ENCODE measurements at regions not wholly inside any gene's neighbourhood (a gene's known extent, or its start where the extent isn't known, plus 50 kb on each side); places are given as distances from the start of the nearest gene placed in this dataset.

DNA sequence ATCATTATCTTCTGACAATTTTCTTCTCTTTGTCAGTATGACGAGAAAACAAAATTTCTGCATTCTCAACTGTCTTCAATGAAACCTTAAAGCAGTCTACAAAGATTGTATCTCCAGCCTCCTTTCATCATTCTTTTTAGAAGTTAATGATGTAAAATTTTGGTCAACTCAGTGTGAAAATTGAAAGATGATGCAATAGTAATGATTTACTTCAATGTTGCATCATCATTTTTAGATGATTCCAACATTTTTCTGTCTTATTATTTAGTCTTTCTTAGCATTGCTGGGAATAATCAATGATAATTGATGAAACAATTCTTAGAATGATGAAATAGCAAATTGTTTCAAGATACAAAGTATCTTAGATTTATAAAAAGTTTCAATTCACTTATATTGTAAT is 372.7 kb downstream of the C4orf33 start:
- no peak overlapping the region for H3K4me3 ChIP-seq (ENCODE audit: low read depth, low read length)
- no peak overlapping the region for H3K9ac ChIP-seq (ENCODE audit: low read depth, low read length)

DNA sequence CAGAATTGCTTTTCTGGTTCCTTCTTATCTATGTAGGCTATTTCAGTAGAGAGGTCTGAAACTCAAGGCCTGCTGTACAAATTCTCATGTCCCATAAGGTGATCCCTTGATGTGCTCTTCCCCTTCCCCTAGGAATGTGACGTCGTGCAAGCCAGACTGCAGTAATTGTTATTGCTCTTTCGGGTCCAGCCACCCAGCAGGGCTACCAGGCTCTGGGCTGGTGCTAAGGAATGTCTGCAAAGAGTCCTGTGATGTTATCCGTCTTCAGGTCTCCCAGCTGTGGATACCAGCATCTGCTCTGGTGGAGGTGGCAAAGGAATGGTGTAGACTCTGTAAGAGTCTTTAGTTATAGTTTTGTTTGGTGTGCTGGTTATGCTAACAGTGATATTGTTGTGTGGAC is 378.7 kb downstream of the C4orf33 start:
- Histone ChIP-seq H3K9ac (ENCODE audit: low read depth, low read length) (no peak overlapping the region), H3K27ac (ENCODE audit: low read depth, low read length) (no peak overlapping the region), H3K9me3 (ENCODE audit: control insufficient read depth, insufficient read depth, low read length) (no peaks in the 10 kb centered on the region), H3K4me1 (ENCODE audit: control insufficient read depth, insufficient read depth, low read length) (no peaks in the 10 kb centered on the region), H3K27me3 (ENCODE audit: control insufficient read depth, insufficient read depth, low read length) (no peaks in the 10 kb centered on the region), H3K4me3 (ENCODE audit: low read depth, low read length) (no peak overlapping the region), H3K36me3 (ENCODE audit: control insufficient read depth, insufficient read depth, low read length) (no peaks in the 10 kb centered on the region)

More for the DNA sequence above, 372.7 kb downstream of the C4orf33 start:
- no peaks in the 10 kb centered on the region for H3K9me3 ChIP-seq (ENCODE audit: control insufficient read depth, insufficient read depth, low read length)
- H3K4me1 ChIP-seq (ENCODE audit: control insufficient read depth, insufficient read depth, low read length) = no peaks in the 10 kb centered on the region
- no peaks in the 10 kb centered on the region for H3K27me3 ChIP-seq (ENCODE audit: control insufficient read depth, insufficient read depth, low read length)
- H3K27ac ChIP-seq (ENCODE audit: low read depth, low read length) = no peak overlapping the region
- no peaks in the 10 kb centered on the region for H3K36me3 ChIP-seq (ENCODE audit: control insufficient read depth, insufficient read depth, low read length)

DNA sequence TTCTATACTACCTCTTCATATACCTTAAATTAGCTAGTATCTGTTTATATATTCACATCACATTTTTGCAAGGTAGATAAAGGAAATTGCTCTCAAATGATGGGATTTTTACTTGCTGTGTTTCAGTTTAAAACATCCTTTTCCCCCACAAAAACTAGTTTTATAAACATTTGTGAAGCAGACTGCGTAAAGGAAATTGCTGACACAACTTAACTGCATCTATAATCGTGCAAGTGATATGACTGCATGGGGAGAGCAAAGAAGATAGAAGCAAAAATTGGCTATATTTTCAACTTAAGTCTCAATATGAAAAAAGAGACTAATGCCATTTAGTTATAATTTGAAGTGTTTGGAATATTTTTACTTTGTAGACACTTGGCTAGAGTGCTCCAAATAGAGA is 385.2 kb downstream of the C4orf33 start:
- Histone ChIP-seq H3K4me3 (ENCODE audit: low read depth, low read length) (no peak overlapping the region), H3K9me3 (ENCODE audit: control insufficient read depth, insufficient read depth, low read length) (no peaks in the 10 kb centered on the region), H3K27ac (ENCODE audit: low read depth, low read length) (no peak overlapping the region), H3K9ac (ENCODE audit: low read depth, low read length) (no peak overlapping the region), H3K27me3 (ENCODE audit: control insufficient read depth, insufficient read depth, low read length) (no peaks in the 10 kb centered on the region), H3K36me3 (ENCODE audit: control insufficient read depth, insufficient read depth, low read length) (no peaks in the 10 kb centered on the region), H3K4me1 (ENCODE audit: control insufficient read depth, insufficient read depth, low read length) (no peaks in the 10 kb centered on the region)

DNA sequence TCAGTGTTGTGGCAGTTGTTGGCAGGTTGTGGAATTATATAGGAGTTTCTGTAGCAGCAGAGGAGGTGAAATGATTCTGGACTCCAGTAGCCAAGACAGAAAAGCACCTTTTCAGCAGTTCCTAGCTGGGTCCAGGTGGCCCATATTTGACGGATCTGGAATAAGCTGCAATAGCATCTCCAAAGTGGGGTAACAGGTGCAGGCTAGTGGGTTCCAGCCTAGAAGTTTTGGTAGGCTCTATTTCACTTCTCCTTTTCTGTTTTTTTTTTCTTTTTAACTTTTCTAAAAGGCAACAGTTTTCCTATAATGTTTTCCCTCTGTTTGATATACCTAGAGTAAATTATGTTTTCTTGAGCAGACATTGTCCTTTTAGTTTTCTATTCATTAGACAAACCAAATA is 392.5 kb downstream of the C4orf33 start:
- Histone ChIP-seq H3K27ac (ENCODE audit: low read depth, low read length) (no peak overlapping the region), H3K9me3 (ENCODE audit: control insufficient read depth, insufficient read depth, low read length) (no peaks in the 10 kb centered on the region), H3K9ac (ENCODE audit: low read depth, low read length) (no peak overlapping the region), H3K4me1 (ENCODE audit: control insufficient read depth, insufficient read depth, low read length) (no peaks in the 10 kb centered on the region), H3K4me3 (ENCODE audit: low read depth, low read length) (no peak overlapping the region), H3K27me3 (ENCODE audit: control insufficient read depth, insufficient read depth, low read length) (no peaks in the 10 kb centered on the region), H3K36me3 (ENCODE audit: control insufficient read depth, insufficient read depth, low read length) (no peaks in the 10 kb centered on the region)

DNA sequence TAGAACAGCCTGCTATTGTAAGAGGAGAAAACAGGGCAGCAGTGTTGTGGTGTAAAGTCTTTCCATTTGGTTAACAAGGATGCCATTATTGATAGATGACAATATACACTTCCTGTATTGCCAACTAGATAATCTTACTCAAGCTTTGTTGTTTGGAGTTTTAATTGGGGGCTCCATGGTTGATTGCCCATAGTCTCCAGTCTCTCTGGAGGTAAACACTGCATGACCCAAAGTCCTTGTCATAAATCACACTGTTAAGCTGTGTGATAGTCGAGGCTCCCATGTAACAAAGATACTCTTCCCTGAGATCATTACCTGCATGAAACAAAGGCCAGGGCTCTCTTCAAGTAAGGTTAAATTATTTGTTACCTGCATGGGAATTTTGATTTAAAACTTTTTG is 394.6 kb downstream of the C4orf33 start:
- Histone ChIP-seq H3K27ac (ENCODE audit: low read depth, low read length) (no peak overlapping the region), H3K4me3 (ENCODE audit: low read depth, low read length) (no peak overlapping the region), H3K9me3 (ENCODE audit: control insufficient read depth, insufficient read depth, low read length) (no peaks in the 10 kb centered on the region), H3K36me3 (ENCODE audit: control insufficient read depth, insufficient read depth, low read length) (no peaks in the 10 kb centered on the region), H3K9ac (ENCODE audit: low read depth, low read length) (no peak overlapping the region), H3K27me3 (ENCODE audit: control insufficient read depth, insufficient read depth, low read length) (no peaks in the 10 kb centered on the region), H3K4me1 (ENCODE audit: control insufficient read depth, insufficient read depth, low read length) (no peaks in the 10 kb centered on the region)

DNA sequence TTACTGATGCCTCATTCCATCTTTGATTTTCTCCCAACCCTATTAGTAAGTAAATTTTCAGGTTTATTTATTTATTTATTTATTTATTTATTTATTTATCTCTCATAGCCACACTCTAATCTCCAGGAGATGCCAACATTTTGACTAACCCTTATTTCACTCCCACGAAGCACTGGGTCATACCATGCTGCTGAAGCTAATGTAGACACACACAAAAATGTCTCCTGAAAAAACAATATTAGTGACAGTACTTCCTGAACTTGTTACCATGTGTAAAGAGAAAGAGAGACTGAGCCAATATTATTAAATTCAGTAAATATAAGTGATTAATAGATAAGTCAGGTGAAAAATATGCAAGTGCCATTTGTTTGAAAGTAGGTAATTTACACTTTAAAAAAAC is 402.7 kb downstream of the C4orf33 start:
- H3K9ac ChIP-seq (ENCODE audit: low read depth, low read length) = no peak overlapping the region
- no peaks in the 10 kb centered on the region for H3K27me3 ChIP-seq (ENCODE audit: control insufficient read depth, insufficient read depth, low read length)
- H3K9me3 ChIP-seq (ENCODE audit: control insufficient read depth, insufficient read depth, low read length) = no peaks in the 10 kb centered on the region
- H3K27ac ChIP-seq (ENCODE audit: low read depth, low read length) = no peak overlapping the region
- H3K4me3 ChIP-seq (ENCODE audit: low read depth, low read length) = no peak overlapping the region
- no peaks in the 10 kb centered on the region for H3K36me3 ChIP-seq (ENCODE audit: control insufficient read depth, insufficient read depth, low read length)
- H3K4me1 ChIP-seq (ENCODE audit: control insufficient read depth, insufficient read depth, low read length) = no peaks in the 10 kb centered on the region

DNA sequence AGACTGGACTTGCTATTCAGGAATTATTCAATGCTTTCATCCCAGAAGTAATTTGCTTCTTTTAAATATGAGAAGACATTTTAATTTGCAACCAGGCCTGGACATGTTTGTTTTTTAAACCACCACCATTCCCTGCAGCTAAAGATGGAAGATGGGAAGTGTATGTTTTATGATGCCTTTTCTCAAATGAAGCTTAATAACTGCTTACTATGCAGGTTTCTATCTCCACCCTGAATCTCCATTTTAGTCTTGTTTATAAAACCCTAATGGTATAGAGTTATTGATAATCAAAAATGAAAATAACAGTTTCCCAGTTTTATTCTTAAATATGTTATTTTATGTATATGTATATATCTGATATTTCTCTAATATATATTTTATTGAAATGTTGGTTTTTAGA is 418.9 kb downstream of the C4orf33 start:
- H3K9ac ChIP-seq (ENCODE audit: low read depth, low read length) = no peak overlapping the region
- H3K4me1 ChIP-seq (ENCODE audit: control insufficient read depth, insufficient read depth, low read length) = no peaks in the 10 kb centered on the region
- no peaks in the 10 kb centered on the region for H3K27me3 ChIP-seq (ENCODE audit: control insufficient read depth, insufficient read depth, low read length)
- H3K36me3 ChIP-seq (ENCODE audit: control insufficient read depth, insufficient read depth, low read length) = no peaks in the 10 kb centered on the region
- H3K27ac ChIP-seq (ENCODE audit: low read depth, low read length) = no peak overlapping the region
- no peaks in the 10 kb centered on the region for H3K9me3 ChIP-seq (ENCODE audit: control insufficient read depth, insufficient read depth, low read length)
- no peak overlapping the region for H3K4me3 ChIP-seq (ENCODE audit: low read depth, low read length)

DNA sequence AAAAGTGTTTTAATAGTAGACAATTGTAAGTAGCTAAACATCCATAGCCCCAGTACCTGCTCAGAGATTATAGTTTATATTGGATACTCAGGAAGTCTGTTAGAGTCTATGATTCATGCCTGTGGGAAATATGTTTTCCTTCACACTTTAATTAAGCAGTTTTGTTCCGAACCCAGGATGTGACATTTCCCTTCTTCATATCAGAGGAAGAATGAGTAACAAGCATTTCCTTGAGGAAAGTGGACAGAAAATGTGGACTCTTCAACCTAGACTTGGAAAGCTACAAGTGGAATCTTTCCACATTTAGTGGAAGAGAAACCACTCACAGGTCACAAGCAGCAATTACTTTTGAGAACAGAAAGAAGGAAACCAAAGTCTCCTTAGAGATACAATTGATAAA is 419.4 kb downstream of the C4orf33 start:
- H3K27me3 ChIP-seq (ENCODE audit: control insufficient read depth, insufficient read depth, low read length) = no peaks in the 10 kb centered on the region
- no peak overlapping the region for H3K9ac ChIP-seq (ENCODE audit: low read depth, low read length)
- H3K36me3 ChIP-seq (ENCODE audit: control insufficient read depth, insufficient read depth, low read length) = no peaks in the 10 kb centered on the region
- no peak overlapping the region for H3K27ac ChIP-seq (ENCODE audit: low read depth, low read length)
- H3K9me3 ChIP-seq (ENCODE audit: control insufficient read depth, insufficient read depth, low read length) = no peaks in the 10 kb centered on the region
- no peaks in the 10 kb centered on the region for H3K4me1 ChIP-seq (ENCODE audit: control insufficient read depth, insufficient read depth, low read length)
- no peak overlapping the region for H3K4me3 ChIP-seq (ENCODE audit: low read depth, low read length)

DNA sequence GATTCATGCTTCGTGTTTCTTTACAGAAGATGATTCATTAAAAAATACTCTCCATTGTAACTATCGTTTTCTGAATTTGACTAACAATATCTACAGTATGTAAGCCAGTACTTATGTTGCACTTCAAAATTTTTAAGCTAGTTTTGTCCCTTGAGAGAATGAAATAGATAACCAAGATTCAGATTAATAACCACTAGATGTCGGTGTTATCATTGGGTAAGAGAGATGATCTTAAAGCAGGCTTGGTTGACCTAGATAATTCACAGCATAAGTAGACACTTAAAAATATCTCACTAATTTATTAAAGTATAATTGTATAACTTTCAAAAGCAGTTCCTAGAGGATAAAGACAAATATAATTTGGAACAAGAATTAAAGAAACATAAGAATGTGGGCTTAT is 430.9 kb downstream of the C4orf33 start:
- Histone ChIP-seq H3K27me3 (ENCODE audit: control insufficient read depth, insufficient read depth, low read length) (no peaks in the 10 kb centered on the region), H3K27ac (ENCODE audit: low read depth, low read length) (no peak overlapping the region), H3K36me3 (ENCODE audit: control insufficient read depth, insufficient read depth, low read length) (no peaks in the 10 kb centered on the region), H3K4me3 (ENCODE audit: low read depth, low read length) (no peak overlapping the region), H3K4me1 (ENCODE audit: control insufficient read depth, insufficient read depth, low read length) (peaks cover 10% of the 10 kb centered on the region), H3K9ac (ENCODE audit: low read depth, low read length) (no peak overlapping the region), H3K9me3 (ENCODE audit: control insufficient read depth, insufficient read depth, low read length) (no peaks in the 10 kb centered on the region)

DNA sequence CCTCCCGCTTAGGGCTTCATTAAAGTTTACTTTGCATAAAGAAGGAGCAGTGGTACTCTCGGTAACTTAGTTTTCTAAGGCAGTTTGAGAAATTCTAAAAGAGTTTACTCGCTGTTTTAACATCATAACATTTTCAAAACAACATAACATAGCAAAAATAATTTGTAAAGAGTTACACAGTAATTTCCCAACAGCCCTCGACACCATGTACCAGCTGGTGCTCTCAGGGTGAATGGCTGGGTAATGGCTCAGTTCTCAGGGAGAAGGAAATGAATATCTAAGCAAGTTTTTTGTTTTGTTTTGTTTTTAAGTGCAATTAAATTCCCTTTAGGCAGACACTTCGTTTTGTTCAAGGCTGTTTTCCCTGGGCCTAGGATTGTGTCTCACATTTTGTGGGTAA is 435.3 kb downstream of the C4orf33 start:
- Histone ChIP-seq H3K4me3 (ENCODE audit: low read depth, low read length) (no peak overlapping the region), H3K9me3 (ENCODE audit: control insufficient read depth, insufficient read depth, low read length) (no peaks in the 10 kb centered on the region), H3K9ac (ENCODE audit: low read depth, low read length) (no peak overlapping the region), H3K27me3 (ENCODE audit: control insufficient read depth, insufficient read depth, low read length) (no peaks in the 10 kb centered on the region), H3K27ac (ENCODE audit: low read depth, low read length) (no peak overlapping the region), H3K36me3 (ENCODE audit: control insufficient read depth, insufficient read depth, low read length) (no peaks in the 10 kb centered on the region), H3K4me1 (ENCODE audit: control insufficient read depth, insufficient read depth, low read length) (peaks cover 4% of the 10 kb centered on the region)

DNA sequence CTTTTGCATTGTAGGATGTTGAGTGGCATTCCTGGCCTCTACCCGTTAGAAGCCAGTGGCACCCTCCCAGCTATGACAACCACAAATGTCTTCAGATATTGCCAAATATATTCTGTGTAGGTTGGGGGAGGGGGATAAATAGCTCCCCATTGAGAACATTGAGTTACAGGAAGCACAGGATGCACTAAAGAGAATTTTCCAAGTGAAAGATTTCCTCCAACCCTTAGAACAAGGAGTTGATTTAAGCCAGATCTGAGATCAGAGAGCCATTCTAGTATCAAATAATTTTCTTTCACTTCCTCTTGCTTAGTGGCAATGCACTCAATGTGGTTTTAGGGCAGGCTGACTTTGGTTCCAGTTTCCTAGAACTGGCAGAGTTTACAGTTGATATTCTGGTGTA is 436.6 kb downstream of the C4orf33 start:
- Histone ChIP-seq H3K9me3 (ENCODE audit: control insufficient read depth, insufficient read depth, low read length) (no peaks in the 10 kb centered on the region), H3K27ac (ENCODE audit: low read depth, low read length) (no peak overlapping the region), H3K9ac (ENCODE audit: low read depth, low read length) (no peak overlapping the region), H3K4me3 (ENCODE audit: low read depth, low read length) (no peak overlapping the region), H3K36me3 (ENCODE audit: control insufficient read depth, insufficient read depth, low read length) (no peaks in the 10 kb centered on the region), H3K27me3 (ENCODE audit: control insufficient read depth, insufficient read depth, low read length) (no peaks in the 10 kb centered on the region), H3K4me1 (ENCODE audit: control insufficient read depth, insufficient read depth, low read length) (no peaks in the 10 kb centered on the region)

DNA sequence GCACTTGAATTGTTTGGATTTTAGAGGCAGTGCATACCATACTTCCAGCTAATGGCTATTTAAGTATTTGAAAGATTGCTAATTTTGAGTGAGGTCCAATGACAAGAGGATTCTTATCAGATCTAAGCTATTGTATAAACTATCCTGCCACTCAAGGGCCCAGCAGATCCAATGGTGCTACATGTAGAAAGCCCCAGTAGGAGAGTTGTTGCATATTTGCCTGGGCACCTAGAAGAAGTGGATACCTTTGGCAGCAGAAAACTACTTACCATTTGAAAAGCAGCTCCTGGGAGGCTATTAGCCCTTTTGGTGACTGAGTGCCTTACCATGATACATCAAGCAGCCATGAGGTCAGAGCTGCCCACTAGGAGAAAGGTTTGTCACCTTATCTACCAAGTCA is 447.3 kb downstream of the C4orf33 start:
- Histone ChIP-seq H3K27ac (ENCODE audit: low read depth, low read length) (no peak overlapping the region), H3K9me3 (ENCODE audit: control insufficient read depth, insufficient read depth, low read length) (no peaks in the 10 kb centered on the region), H3K9ac (ENCODE audit: low read depth, low read length) (no peak overlapping the region), H3K27me3 (ENCODE audit: control insufficient read depth, insufficient read depth, low read length) (no peaks in the 10 kb centered on the region), H3K4me3 (ENCODE audit: low read depth, low read length) (no peak overlapping the region), H3K4me1 (ENCODE audit: control insufficient read depth, insufficient read depth, low read length) (no peaks in the 10 kb centered on the region), H3K36me3 (ENCODE audit: control insufficient read depth, insufficient read depth, low read length) (no peaks in the 10 kb centered on the region)

Measured in HUES48 (cell line).